GM12878 (cell line): ENCODE measurements at regions not wholly inside any gene's neighbourhood (a gene's known extent, or its start where the extent isn't known, plus 50 kb on each side); places are given as distances from the start of the nearest gene placed in this dataset.

Experiments
- ATAC-seq: fragments of 200-7000 bp; cut with Tn5 transposase; 3 replicates; pipeline ENCODE4 v1.9.1; 2020; ENCODE audit warnings: mild to moderate bottlenecking, moderate library complexity
- BruUV-seq: library from RNA; stranded (reverse); fragments of 400-500 nt; replicated peaks from 2 replicates; lab custom pipeline; 2021; lab: Mats Ljungman, UMichigan
- CTCF ChIA-PET: fragments of 300-600 bp; sonication (Branson Sonifier 250); formaldehyde crosslinking; extraction: SDS; loops from one replicate; lab custom pipeline; 2021; ENCODE audit warnings: inconsistent platforms; lab: Yijun Ruan, JAX
- POLR2A ChIA-PET: fragments of 350-600 bp; formaldehyde crosslinking; extraction: SDS; loops from one replicate; lab custom pipeline; 2021; ENCODE audit warnings: inconsistent platforms; lab: Charles Lee
- RAD21 ChIA-PET: fragments of 300-600 bp; sonication (Branson Sonifier 250); formaldehyde crosslinking; loops from one replicate; lab custom pipeline; 2023; ENCODE audit warnings: antibody characterized with exemption; ENCODE audit not compliant: unreplicated experiment; lab: Charles Lee
- SMC1A ChIA-PET: fragments of 300-600 bp; sonication (Branson Sonifier 250); formaldehyde crosslinking; loops from one replicate; lab custom pipeline; 2023; ENCODE audit not compliant: unreplicated experiment, uncharacterized antibody; lab: Charles Lee
- DNase-seq: peaks from one replicate; pipeline ENCODE4 v3.0.0-alpha.2; 2011; ENCODE audit warnings: low read depth, low spot score
- FAIRE-seq: peaks from 3 replicates; lab custom pipeline; 2011; peaks lifted over from hg19 to GRCh38; lab: Jason Lieb, UNC
- H2AFZ ChIP-seq: 2 replicates; pipeline ENCODE4 v1.6.0; 2011; ENCODE audit warnings: low read depth, low read length, control low read depth; ENCODE audit not compliant: control insufficient read depth
- H3K27ac ChIP-seq: 2 replicates; pipeline ENCODE4 v1.5.1; 2011; ENCODE audit warnings: control low read depth; ENCODE audit not compliant: control insufficient read depth, insufficient read depth
- H3K27me3 ChIP-seq, 2 experiments: replicated peaks in 1 of 2; 2 replicates each; pipeline versions ENCODE4 v1.6.0 to v1.6.1; 2011; ENCODE audit warnings: low read length in 1 of 2; ENCODE audit not compliant: control insufficient read depth in 2 of 2, insufficient read depth in 2 of 2
- H3K36me3 ChIP-seq, 2 experiments: 2 replicates each; pipeline ENCODE4 v1.5.1; 2011; ENCODE audit warnings: low read length in 1 of 2; ENCODE audit not compliant: control insufficient read depth in 2 of 2, insufficient read depth in 2 of 2
- H3K4me1 ChIP-seq: 2 replicates; pipeline ENCODE4 v1.6.1; 2011; ENCODE audit warnings: mild to moderate bottlenecking, low read length, moderate library complexity, mixed read lengths; ENCODE audit not compliant: control insufficient read depth, insufficient read depth
- H3K4me2 ChIP-seq: 2 replicates; pipeline ENCODE4 v1.6.0; 2011; ENCODE audit warnings: control low read depth; ENCODE audit not compliant: control insufficient read depth, insufficient read depth
- H3K4me3 ChIP-seq: fragments of 200-600 bp; sonication (generic); 2 replicates; pipeline ENCODE4 v1.5.1; 2016
- H3K79me2 ChIP-seq: 2 replicates; pipeline ENCODE4 v1.6.0; 2011; ENCODE audit warnings: low read length; ENCODE audit not compliant: control insufficient read depth, insufficient read depth
- H3K9ac ChIP-seq: 2 replicates; pipeline ENCODE4 v1.8.0; 2011; ENCODE audit warnings: low read length, control low read depth, mixed read lengths; ENCODE audit not compliant: control insufficient read depth, insufficient read depth
- H3K9me3 ChIP-seq: replicated peaks from 3 replicates; pipeline ENCODE4 v1.5.1; 2011; ENCODE audit warnings: mild to moderate bottlenecking, low read length; ENCODE audit not compliant: control insufficient read depth, insufficient read depth
- H4K20me1 ChIP-seq: 2 replicates; pipeline ENCODE4 v1.6.0; 2011; ENCODE audit not compliant: control insufficient read depth, insufficient read depth
- BCLAF1 ChIP-seq: fragments of 450-650 bp; IDR thresholded peaks from 2 replicates; pipeline ENCODE4 v1.6.1; 2017; ENCODE audit warnings: antibody characterized with exemption, mild to moderate bottlenecking, moderate library complexity
- BHLHE40 ChIP-seq, 2 experiments: fragments of 450-650 bp in 1 of 2; IDR thresholded peaks; 2 replicates each; pipeline ENCODE4 v1.6.1; 2011 to 2017; ENCODE audit warnings: low read depth in 2 of 2, borderline replicate concordance in 1 of 2, improper control_type of control experiment in 1 of 2, low read length in 1 of 2, mild to moderate bottlenecking in 1 of 2
- CBX5 ChIP-seq: sonication (generic); IDR thresholded peaks from 2 replicates; pipeline ENCODE4 v1.6.1; 2016; ENCODE audit warnings: low read depth, moderate library complexity, mild to moderate bottlenecking, inconsistent platforms
- CUX1 ChIP-seq: IDR thresholded peaks from 2 replicates; pipeline ENCODE4 v1.6.1; 2012; ENCODE audit warnings: improper control_type of control experiment, low read depth, low read length; ENCODE audit not compliant: insufficient replicate concordance
- E2F4 ChIP-seq: IDR thresholded peaks from 2 replicates; pipeline ENCODE4 v1.6.1; 2012; ENCODE audit warnings: low read depth, low read length, improper control_type of control experiment
- SIN3A ChIP-seq: IDR thresholded peaks from 2 replicates; pipeline ENCODE4 v1.6.1; 2012; ENCODE audit warnings: low read depth, low read length, improper control_type of control experiment
- TCF7 ChIP-seq: IDR thresholded peaks from 2 replicates; pipeline ENCODE4 v1.6.1; 2014; ENCODE audit warnings: antibody characterized with exemption, borderline replicate concordance
- WGBS: methylation state at CpG from one replicate; pipeline ENCODE4 v1.1.6; 2016; ENCODE audit warnings: low lambda C conversion rate; ENCODE audit not compliant: insufficient replicate concordance, insufficient coverage; ENCODE audit errors: missing lambda C conversion rate; 5-methylcytosine and 5-hydroxymethylcytosine counted together
- in situ Hi-C: fragments of 300-500 bp; cut with MboI; formaldehyde crosslinking; loops from 9 replicates; pipeline ENCODE4 v1.14.3; 2018; ENCODE audit warnings: mixed read lengths
- intact Hi-C: fragments of 100-400 bp; cut with micrococcal nuclease; formaldehyde crosslinking; loops from one replicate; pipeline ENCODE4 v1.14.2; 2022; ENCODE audit not compliant: unreplicated experiment

GRCh38 chr7:155224116-155224811 lies 73.4 kb upstream of the INSIG1 start:
- intact Hi-C loops (no loop called here), in situ Hi-C loops (no loop called here)
- H2AFZ ChIP-seq, result no peak overlapping the region
- DNase-seq (no peak), ATAC-seq (no peak), FAIRE-seq (no peak)
- H3K27ac ChIP-seq, result no peak overlapping the region
- no peaks in the 10 kb centered on the region for H3K4me1 ChIP-seq
- ChIA-PET SMC1A (no interaction called here), RAD21 (no interaction called here), CTCF (no interaction called here), POLR2A (no interaction called here)
- no peaks in the 10 kb centered on the region for H3K79me2 ChIP-seq
- H3K27me3 ChIP-seq, result no peaks in the 10 kb centered on the region
- no peak overlapping the region for H3K9ac ChIP-seq
- H3K9me3 ChIP-seq, result no peaks in the 10 kb centered on the region
- H4K20me1 ChIP-seq, result no peaks in the 10 kb centered on the region
- H3K4me3 ChIP-seq, result no peak overlapping the region
- no peak for TF ChIP-seq TCF7
- TF ChIP-seq E2F4, result no peak
- BruUV-seq, result no TSS peak
- H3K36me3 ChIP-seq, result no peaks in the 10 kb centered on the region
- no peak overlapping the region for H3K4me2 ChIP-seq
- WGBS, result 27% methylated on average over 12 of the region's 12 CpGs

GRCh38 chr7:155225095-155225494 lies 72.6 kb upstream of the INSIG1 start:
- no peaks in the 10 kb centered on the region for H3K27me3 ChIP-seq
- FAIRE-seq (no peak), DNase-seq (no peak), ATAC-seq (no peak)
- H3K4me1 ChIP-seq, result no peaks in the 10 kb centered on the region
- no peaks in the 10 kb centered on the region for H3K36me3 ChIP-seq
- in situ Hi-C loops (no loop called here), intact Hi-C loops (no loop called here)
- 78% methylated on average over 11 of the region's 11 CpGs for WGBS
- no peaks in the 10 kb centered on the region for H3K9me3 ChIP-seq
- no peak overlapping the region for H3K27ac ChIP-seq
- H3K4me2 ChIP-seq, result no peak overlapping the region
- BruUV-seq, result no TSS peak
- H3K4me3 ChIP-seq, result no peak overlapping the region
- ChIA-PET CTCF (no interaction called here), RAD21 (no interaction called here), SMC1A (no interaction called here), POLR2A (no interaction called here)
- H3K79me2 ChIP-seq, result no peaks in the 10 kb centered on the region
- TF ChIP-seq CBX5 (no peak), SIN3A (no peak), BHLHE40 (IDR thresholded peaks at IDR 0.05; ENCODE audit: borderline replicate concordance in 1 of 2, low read depth in 2 of 2, low read length in 1 of 2) (no peak), BCLAF1 (no peak), CUX1 (no peak)
- no peaks in the 10 kb centered on the region for H4K20me1 ChIP-seq
- no peak overlapping the region for H2AFZ ChIP-seq
- H3K9ac ChIP-seq, result no peak overlapping the region
